Keratinocyte (primary cell): ENCODE measurements at regions not wholly inside any gene's neighbourhood (a gene's known extent, or its start where the extent isn't known, plus 50 kb on each side); places are given as distances from the start of the nearest gene placed in this dataset.

Source experiments
- DNase-seq: peaks from one replicate; pipeline ENCODE4 v3.0.0-alpha.2; 2011; ENCODE audit warnings: low read depth, missing footprints, low spot score
- FAIRE-seq: peaks from 2 replicates; lab custom pipeline; 2011; peaks lifted over from hg19 to GRCh38; lab: Jason Lieb, UNC
- H2AFZ ChIP-seq: 2 replicates; pipeline ENCODE4 v1.6.0; 2012; ENCODE audit warnings: low read length, control low read depth, inconsistent platforms; ENCODE audit not compliant: control insufficient read depth
- H3K27ac ChIP-seq: 2 replicates; pipeline ENCODE4 v1.5.1; 2011; ENCODE audit warnings: low read length; ENCODE audit not compliant: control insufficient read depth, insufficient read depth
- H3K27me3 ChIP-seq: 3 replicates; pipeline ENCODE4 v1.6.0; 2011; ENCODE audit warnings: low read length; ENCODE audit not compliant: control insufficient read depth, insufficient read depth; ENCODE audit errors: extremely low read depth
- H3K36me3 ChIP-seq, 2 experiments: 2 replicates in 1 of 2; 3 replicates in 1 of 2; pipeline ENCODE4 v1.5.1; 2011; ENCODE audit warnings: low read length in 2 of 2, mild to moderate bottlenecking in 1 of 2; ENCODE audit not compliant: control insufficient read depth in 2 of 2, insufficient read depth in 2 of 2; ENCODE audit errors: extremely low read depth in 1 of 2
- H3K4me1 ChIP-seq: 3 replicates; pipeline ENCODE4 v1.5.1; 2011; ENCODE audit warnings: low read length; ENCODE audit not compliant: control insufficient read depth, insufficient read depth; ENCODE audit errors: extremely low read depth
- H3K4me2 ChIP-seq: 3 replicates; pipeline ENCODE4 v1.6.0; 2011; ENCODE audit warnings: low read depth, low read length; ENCODE audit not compliant: control insufficient read depth, insufficient read depth; ENCODE audit errors: extremely low read depth
- H3K4me3 ChIP-seq, 3 experiments: fragments of 200-600 bp in 1 of 3; sonication (generic) in 1 of 3; 2 replicates in 2 of 3; 3 replicates in 1 of 3; pipeline ENCODE4 v1.5.1; 2011 to 2016; ENCODE audit warnings: low read length in 3 of 3, mild to moderate bottlenecking in 3 of 3, control low read depth in 2 of 3, inconsistent platforms in 1 of 3, low read depth in 1 of 3, mixed read lengths in 1 of 3, mixed run types in 1 of 3, moderate library complexity in 1 of 3; ENCODE audit not compliant: control insufficient read depth in 2 of 3, insufficient read depth in 2 of 3; ENCODE audit errors: extremely low read depth in 1 of 3
- H3K79me2 ChIP-seq: 2 replicates; pipeline ENCODE4 v1.6.0; 2012; ENCODE audit warnings: low read length; ENCODE audit not compliant: control insufficient read depth, insufficient read depth
- H3K9ac ChIP-seq: 3 replicates; pipeline ENCODE4 v1.6.0; 2011; ENCODE audit warnings: low read length; ENCODE audit not compliant: control insufficient read depth, insufficient read depth; ENCODE audit errors: extremely low read depth
- H3K9me1 ChIP-seq: 3 replicates; pipeline ENCODE4 v1.6.0; 2011; ENCODE audit warnings: low read length; ENCODE audit not compliant: control insufficient read depth, insufficient read depth; ENCODE audit errors: extremely low read depth
- H3K9me3 ChIP-seq: 2 replicates; pipeline ENCODE4 v1.5.1; 2012; ENCODE audit warnings: low read depth, low read length; ENCODE audit not compliant: control insufficient read depth
- H4K20me1 ChIP-seq: 3 replicates; pipeline ENCODE4 v1.6.0; 2011; ENCODE audit warnings: low read length; ENCODE audit not compliant: control insufficient read depth, insufficient read depth; ENCODE audit errors: extremely low read depth
- EZH2 ChIP-seq: IDR thresholded peaks from one replicate; pipeline ENCODE4 v1.6.1; 2012; ENCODE audit warnings: inconsistent platforms, mild to moderate bottlenecking, low read length, moderate library complexity
- dilution Hi-C: fragments of 300-500 bp; cut with MboI; formaldehyde crosslinking; loops from one replicate; pipeline ENCODE4 v1.7.0; 2020; ENCODE audit warnings: low sequenced_read_pairs; ENCODE audit not compliant: extremely low pct_ligation_motif_present
- TF ChIP-seq, protein P1 (sequence below), 3 experiments: IDR thresholded peaks in 1 of 3; conservative IDR thresholded peaks in 1 of 3; optimal IDR thresholded peaks in 1 of 3; 2 replicates in 2 of 3; 3 replicates in 1 of 3; pipeline versions ENCODE3 to v1.5.1; 2011; ENCODE audit warnings: low read length in 3 of 3, mild to moderate bottlenecking in 3 of 3, moderate library complexity in 2 of 3, control low read depth in 1 of 3, inconsistent platforms in 1 of 3; ENCODE audit not compliant: insufficient read depth in 2 of 3; ENCODE audit errors: extremely low read depth in 1 of 3

DNA sequence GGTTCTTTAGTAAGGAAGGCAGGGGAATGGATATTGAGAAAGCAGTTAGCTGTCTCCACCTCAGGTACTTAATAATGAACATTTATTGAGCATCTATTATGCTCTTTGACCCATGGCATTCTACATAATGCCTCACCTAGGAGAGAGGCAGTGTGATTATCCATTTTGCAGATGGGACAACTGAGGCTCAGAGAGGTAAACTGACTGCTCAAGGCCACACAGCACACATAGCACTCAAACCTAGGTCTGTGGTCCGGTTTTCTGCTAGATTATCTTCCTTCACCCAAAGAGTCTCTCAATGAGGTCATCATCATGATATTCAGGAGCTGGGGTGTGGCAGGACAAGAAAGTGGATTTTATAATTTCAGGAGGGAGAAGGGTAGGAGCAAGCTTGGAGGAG lies 199.1 kb upstream of the LHX5 start:
- Histone ChIP-seq H3K9me3 (no peaks in the 10 kb centered on the region), H3K4me3 (no peak overlapping the region), H3K4me1 (no peaks in the 10 kb centered on the region), H3K27me3 (peaks cover 15% of the 10 kb centered on the region), H4K20me1 (no peaks in the 10 kb centered on the region), H3K36me3 (no peaks in the 10 kb centered on the region), H2AFZ (no peak overlapping the region), H3K79me2 (no peaks in the 10 kb centered on the region), H3K27ac (no peak overlapping the region), H3K9ac (no peak overlapping the region), H3K4me2 (no peak overlapping the region), H3K9me1 (no peaks in the 10 kb centered on the region)
- FAIRE-seq (no peak), DNase-seq (no peak)
- dilution Hi-C loops, result no loop called here
- TF ChIP-seq, protein P1, sequence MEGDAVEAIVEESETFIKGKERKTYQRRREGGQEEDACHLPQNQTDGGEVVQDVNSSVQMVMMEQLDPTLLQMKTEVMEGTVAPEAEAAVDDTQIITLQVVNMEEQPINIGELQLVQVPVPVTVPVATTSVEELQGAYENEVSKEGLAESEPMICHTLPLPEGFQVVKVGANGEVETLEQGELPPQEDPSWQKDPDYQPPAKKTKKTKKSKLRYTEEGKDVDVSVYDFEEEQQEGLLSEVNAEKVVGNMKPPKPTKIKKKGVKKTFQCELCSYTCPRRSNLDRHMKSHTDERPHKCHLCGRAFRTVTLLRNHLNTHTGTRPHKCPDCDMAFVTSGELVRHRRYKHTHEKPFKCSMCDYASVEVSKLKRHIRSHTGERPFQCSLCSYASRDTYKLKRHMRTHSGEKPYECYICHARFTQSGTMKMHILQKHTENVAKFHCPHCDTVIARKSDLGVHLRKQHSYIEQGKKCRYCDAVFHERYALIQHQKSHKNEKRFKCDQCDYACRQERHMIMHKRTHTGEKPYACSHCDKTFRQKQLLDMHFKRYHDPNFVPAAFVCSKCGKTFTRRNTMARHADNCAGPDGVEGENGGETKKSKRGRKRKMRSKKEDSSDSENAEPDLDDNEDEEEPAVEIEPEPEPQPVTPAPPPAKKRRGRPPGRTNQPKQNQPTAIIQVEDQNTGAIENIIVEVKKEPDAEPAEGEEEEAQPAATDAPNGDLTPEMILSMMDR (optimal IDR thresholded peaks at IDR 0.05 in 1 of 3, IDR thresholded peaks at IDR 0.05 in 1 of 3, conservative IDR thresholded peaks at IDR 0.05 in 1 of 3; ENCODE audit: extremely low read depth in 1 of 3, insufficient read depth in 2 of 3, low read length in 3 of 3), result no peak
- no peak for TF ChIP-seq EZH2

DNA sequence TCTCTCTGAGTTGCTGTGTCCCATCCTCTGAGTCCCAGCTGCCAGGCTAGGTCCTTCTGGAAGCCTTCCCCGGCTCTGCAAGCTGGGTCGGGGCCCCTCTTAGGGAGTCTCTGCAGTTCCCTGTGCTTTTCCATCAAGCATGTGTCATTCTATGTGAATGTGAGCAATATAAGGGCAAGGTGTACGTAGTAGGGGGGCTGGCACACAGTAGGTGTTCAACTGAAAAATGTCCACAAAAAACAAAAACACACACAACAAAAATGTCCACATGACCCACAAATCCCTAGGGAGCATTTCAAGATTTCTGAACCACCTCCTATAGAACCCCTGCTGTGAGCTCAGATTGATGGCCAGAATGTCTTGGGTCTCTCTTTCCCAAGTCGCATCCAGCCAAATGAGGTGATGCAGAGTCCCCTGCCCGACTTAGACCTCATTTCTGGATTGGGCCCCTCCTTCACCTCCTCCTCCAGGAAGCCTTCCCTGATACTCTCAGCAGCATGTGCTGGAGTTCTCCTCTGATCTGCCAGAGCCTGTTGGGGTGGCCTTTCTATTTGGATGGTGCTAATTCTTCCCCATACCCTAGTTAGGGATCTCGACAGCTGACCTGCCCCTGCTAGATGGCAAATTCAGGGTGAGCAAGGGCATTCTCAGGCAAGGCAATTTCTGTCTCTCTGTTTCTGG lies 196.1 kb upstream of the LHX5 start:
- Histone ChIP-seq H3K9me1 (no peaks in the 10 kb centered on the region), H3K36me3 (no peaks in the 10 kb centered on the region), H3K9ac (no peak overlapping the region), H3K4me2 (no peak overlapping the region), H3K27me3 (peaks cover 15% of the 10 kb centered on the region), H4K20me1 (no peaks in the 10 kb centered on the region), H2AFZ (no peak overlapping the region), H3K27ac (no peak overlapping the region), H3K9me3 (no peaks in the 10 kb centered on the region), H3K79me2 (no peaks in the 10 kb centered on the region), H3K4me3 (no peak overlapping the region), H3K4me1 (no peaks in the 10 kb centered on the region)
- no peak for TF ChIP-seq EZH2
- TF ChIP-seq, protein P1 (optimal IDR thresholded peaks at IDR 0.05 in 1 of 3, IDR thresholded peaks at IDR 0.05 in 1 of 3, conservative IDR thresholded peaks at IDR 0.05 in 1 of 3; ENCODE audit: extremely low read depth in 1 of 3, insufficient read depth in 2 of 3, low read length in 3 of 3), result no peak
- no peak for DNase-seq
- dilution Hi-C loops, result no loop called here
- FAIRE-seq, result no peak
